A673 (cell line): ENCODE measurements at regions not wholly inside any gene's neighbourhood (a gene's known extent, or its start where the extent isn't known, plus 50 kb on each side); places are given as distances from the start of the nearest gene placed in this dataset.

Experiments used
- BruUV-seq: library from RNA; stranded (reverse); fragments of 400-500 nt; replicated peaks from 2 replicates; lab custom pipeline; 2021; lab: Mats Ljungman, UMichigan
- CTCF ChIA-PET: fragments of 300-600 bp; sonication (Branson Sonifier 250); formaldehyde crosslinking; loops from one replicate; lab custom pipeline; 2022; ENCODE audit warnings: antibody characterized with exemption; lab: Charles Lee
- POLR2A ChIA-PET: fragments of 300-600 bp; sonication (Branson Sonifier 250); formaldehyde crosslinking; loops from one replicate; lab custom pipeline; 2022; ENCODE audit warnings: antibody characterized with exemption; ENCODE audit not compliant: low non-redundant PET; lab: Charles Lee
- DNase-seq: peaks from one replicate; pipeline ENCODE4 v3.0.0-alpha.2; 2015; ENCODE audit warnings: low spot score
- H3K27ac ChIP-seq: fragments of 200-600 bp; sonication (generic); 2 replicates; pipeline ENCODE4 v1.5.1; 2016; ENCODE audit warnings: mixed run types, low read depth, mild to moderate bottlenecking, mixed read lengths, antibody characterized with exemption, low read length; ENCODE audit not compliant: poor library complexity, severe bottlenecking
- H3K27me3 ChIP-seq: fragments of 200-600 bp; sonication (generic); replicated peaks from 2 replicates; pipeline ENCODE4 v1.6.1; 2017; ENCODE audit warnings: mixed run types, low read depth, mild to moderate bottlenecking, mixed read lengths, antibody characterized with exemption, low read length; ENCODE audit not compliant: insufficient read depth, poor library complexity
- H3K36me3 ChIP-seq: fragments of 200-600 bp; sonication (generic); 2 replicates; pipeline ENCODE4 v1.6.1; 2016; ENCODE audit warnings: mixed run types, mild to moderate bottlenecking, mixed read lengths, antibody characterized with exemption, low read length; ENCODE audit not compliant: insufficient read depth, poor library complexity, severe bottlenecking
- H3K4me1 ChIP-seq: fragments of 200-600 bp; sonication (generic); 2 replicates; pipeline ENCODE4 v1.6.1; 2017; ENCODE audit warnings: mixed run types, mild to moderate bottlenecking, mixed read lengths, antibody characterized with exemption, low read length; ENCODE audit not compliant: insufficient read depth, poor library complexity, severe bottlenecking
- H3K4me3 ChIP-seq: fragments of 200-600 bp; sonication (generic); 2 replicates; pipeline ENCODE4 v1.5.1; 2016; ENCODE audit warnings: low read depth, mixed run types, mild to moderate bottlenecking, mixed read lengths, low read length; ENCODE audit not compliant: poor library complexity, severe bottlenecking
- H3K9me3 ChIP-seq: fragments of 200-600 bp; sonication (generic); 2 replicates; pipeline ENCODE4 v1.6.1; 2016; ENCODE audit warnings: mixed run types, low read depth, mild to moderate bottlenecking, mixed read lengths, antibody characterized with exemption, low read length; ENCODE audit not compliant: poor library complexity, severe bottlenecking
- CTCF ChIP-seq: fragments of 300-800, 200-600 bp; sonication (generic); conservative IDR thresholded peaks from 2 replicates; pipeline ENCODE4 v1.5.1; 2017; ENCODE audit warnings: low read depth, mild to moderate bottlenecking, antibody characterized with exemption, low read length, moderate library complexity, mixed read lengths
- EZH2 ChIP-seq: fragments of 200-600 bp; sonication (generic); IDR thresholded peaks from 2 replicates; pipeline ENCODE4 v1.6.1; 2017; ENCODE audit warnings: borderline replicate concordance, low read depth, mild to moderate bottlenecking, mixed read lengths, antibody characterized with exemption, low read length; ENCODE audit not compliant: poor library complexity, severe bottlenecking
- intact Hi-C: fragments of 100-400 bp; cut with micrococcal nuclease; formaldehyde crosslinking; loops from one replicate; pipeline ENCODE4 v1.10.0; 2022; ENCODE audit not compliant: unreplicated experiment

- POLR2A ChIA-PET, result no interaction called here
- no peak for DNase-seq
- intact Hi-C loops, result no loop called here
- H3K36me3 ChIP-seq, result no peaks in the 10 kb centered on the region
- no TSS peak for BruUV-seq
- no peaks in the 10 kb centered on the region for H3K9me3 ChIP-seq
- CTCF ChIA-PET, result interaction anchor here (0.6 kb wide), 1 partner anchor 1696 kb away, joined by 4 read pairs; no protein-coding TSS in a partner anchor
- H3K27me3 ChIP-seq, result no peaks in the 10 kb centered on the region
- H3K4me3 ChIP-seq, result no peak overlapping the region
- TF ChIP-seq CTCF (no peak), EZH2 (no peak)
- H3K27ac ChIP-seq, result no peak overlapping the region
- H3K4me1 ChIP-seq, result no peaks in the 10 kb centered on the region
Observed at GRCh38 chr2:150809103-150809502, 321.6 kb upstream of the RND3 start.

GRCh38 chr2:150806336-150806735 lies 318.9 kb upstream of the RND3 start:
- Histone ChIP-seq H3K4me3 (no peak overlapping the region), H3K4me1 (no peaks in the 10 kb centered on the region), H3K27ac (no peak overlapping the region), H3K36me3 (no peaks in the 10 kb centered on the region), H3K27me3 (no peaks in the 10 kb centered on the region), H3K9me3 (no peaks in the 10 kb centered on the region)
- intact Hi-C loops, result no loop called here
- ChIA-PET CTCF (no interaction called here), POLR2A (no interaction called here)
- no TSS peak for BruUV-seq
- TF ChIP-seq EZH2 (no peak), CTCF (no peak)
- no peak for DNase-seq

- no peaks in the 10 kb centered on the region for H3K27me3 ChIP-seq
- H3K4me3 ChIP-seq, result no peak overlapping the region
- H3K9me3 ChIP-seq, result no peaks in the 10 kb centered on the region
- BruUV-seq, result no TSS peak
- H3K27ac ChIP-seq, result no peak overlapping the region
- POLR2A ChIA-PET, result no interaction called here
- no peaks in the 10 kb centered on the region for H3K4me1 ChIP-seq
- DNase-seq, result no peak
- TF ChIP-seq EZH2 (no peak), CTCF (no peak)
- intact Hi-C loops, result no loop called here
- H3K36me3 ChIP-seq, result no peaks in the 10 kb centered on the region
- CTCF ChIA-PET, result no interaction called here
Observed at GRCh38 chr2:150803689-150804398, 316.4 kb upstream of the RND3 start.
